ENCODE measurements at regions not wholly inside any gene's neighbourhood (a gene's known extent, or its start where the extent isn't known, plus 50 kb on each side); places are given as distances from the start of the nearest gene placed in this dataset.

DNA sequence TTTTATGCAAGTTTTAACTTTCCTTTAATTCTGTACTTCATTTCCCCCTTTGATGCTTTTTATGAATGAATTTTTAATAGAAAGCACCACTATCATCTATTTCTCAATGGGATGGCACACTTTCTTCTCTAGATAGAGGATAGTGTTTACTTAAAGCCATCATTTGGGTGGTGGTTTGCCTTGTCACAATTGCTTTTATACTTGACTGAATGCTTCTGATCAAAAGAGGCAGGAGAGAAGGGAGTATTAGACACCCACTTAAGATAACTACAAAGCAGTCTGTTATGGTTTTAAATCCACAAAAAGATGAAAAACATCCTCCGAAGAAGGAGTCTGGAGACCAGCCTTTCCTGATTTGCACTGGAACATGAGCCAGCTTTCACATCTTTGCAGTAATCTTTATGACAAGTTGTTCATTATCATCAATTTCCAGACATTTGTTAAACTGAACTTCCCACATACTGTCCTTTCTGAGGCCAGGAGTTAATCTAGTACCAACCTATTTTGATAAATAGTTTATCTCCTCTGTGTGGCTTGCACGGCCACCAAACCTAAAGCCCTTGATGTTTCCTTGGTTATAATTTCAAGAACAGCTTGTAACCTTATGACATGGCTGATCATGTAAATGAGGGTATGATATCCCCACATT lies 270.4 kb upstream of the RBMY1B start:
- TF ChIP-seq CTCF (IDR thresholded peaks at IDR 0.05): no peak
- no peak for TF ChIP-seq POLR2A (IDR thresholded peaks at IDR 0.05)
